IMR-90 (cell line): ENCODE measurements at regions not wholly inside any gene's neighbourhood (a gene's known extent, or its start where the extent isn't known, plus 50 kb on each side); places are given as distances from the start of the nearest gene placed in this dataset.

ENCODE experiments used
- ATAC-seq: fragments of 200-7000 bp; cut with Tn5 transposase; 2 replicates; pipeline ENCODE4 v1.9.1; 2020; ENCODE audit warnings: low read depth, mild to moderate bottlenecking, moderate library complexity
- BruUV-seq: library from RNA; stranded (reverse); fragments of 400-500 nt; replicated peaks from 2 replicates; lab custom pipeline; 2021; lab: Mats Ljungman, UMichigan
- CTCF ChIA-PET: fragments of 300-600 bp; formaldehyde crosslinking; extraction: SDS; loops from one replicate; lab custom pipeline; 2021; ENCODE audit warnings: antibody characterized with exemption; lab: Yijun Ruan, JAX
- POLR2A ChIA-PET: fragments of 300-600 bp; sonication (Branson Sonifier 250); formaldehyde crosslinking; loops from one replicate; lab custom pipeline; 2022; ENCODE audit warnings: antibody characterized with exemption; ENCODE audit not compliant: unreplicated experiment; lab: Charles Lee
- DNase-seq: peaks from one replicate; pipeline ENCODE4 v3.0.0; 2013
- H2AFZ ChIP-seq: replicated peaks from 2 replicates; pipeline ENCODE3; 2013; ENCODE audit warnings: low read length, mild to moderate bottlenecking; ENCODE audit not compliant: poor library complexity
- H2AK5ac ChIP-seq: 2 replicates; pipeline ENCODE4 v1.6.1; 2013; ENCODE audit warnings: low read depth, low read length, inconsistent platforms
- H2AK9ac ChIP-seq: replicated peaks from 2 replicates; pipeline ENCODE3; 2013; ENCODE audit warnings: mild to moderate bottlenecking, low read depth, low read length, moderate library complexity; ENCODE audit not compliant: poor library complexity
- H2BK120ac ChIP-seq: 2 replicates; pipeline ENCODE4 v1.6.1; 2013; ENCODE audit warnings: low read depth, low read length, inconsistent platforms
- H2BK15ac ChIP-seq: 3 replicates; pipeline ENCODE4 v1.6.1; 2013; ENCODE audit warnings: low read depth, low read length, inconsistent platforms
- H2BK20ac ChIP-seq: 2 replicates; pipeline ENCODE4 v1.6.1; 2013; ENCODE audit warnings: low read depth, mild to moderate bottlenecking, inconsistent platforms, low read length, moderate library complexity
- H2BK5ac ChIP-seq: 2 replicates; pipeline ENCODE4 v1.6.1; 2013; ENCODE audit warnings: mild to moderate bottlenecking, low read depth, low read length, inconsistent platforms; ENCODE audit not compliant: poor library complexity, severe bottlenecking
- H3K14ac ChIP-seq: replicated peaks from 2 replicates; pipeline ENCODE4 v1.6.1; 2013; ENCODE audit warnings: low read depth, low read length, inconsistent platforms
- H3K18ac ChIP-seq: 2 replicates; pipeline ENCODE4 v1.6.1; 2013; ENCODE audit warnings: low read depth, low read length, control low read depth
- H3K23ac ChIP-seq: 2 replicates; pipeline ENCODE4 v1.6.1; 2013; ENCODE audit warnings: low read depth, low read length, inconsistent platforms
- H3K27ac ChIP-seq: 2 replicates; pipeline ENCODE4 v1.5.1; 2013; ENCODE audit warnings: mild to moderate bottlenecking, control low read depth, low read length; ENCODE audit not compliant: insufficient read depth
- H3K27me3 ChIP-seq: 2 replicates; pipeline ENCODE4 v1.6.1; 2013; ENCODE audit warnings: low read length; ENCODE audit not compliant: control insufficient read depth, insufficient read depth
- H3K36me3 ChIP-seq: 2 replicates; pipeline ENCODE4 v1.6.1; 2013; ENCODE audit warnings: low read length, mixed read lengths; ENCODE audit not compliant: control insufficient read depth, insufficient read depth
- H3K4ac ChIP-seq: 2 replicates; pipeline ENCODE4 v1.6.1; 2013; ENCODE audit warnings: low read depth, low read length, inconsistent platforms
- H3K4me1 ChIP-seq: 2 replicates; pipeline ENCODE4 v1.6.1; 2013; ENCODE audit warnings: low read length, mixed read lengths; ENCODE audit not compliant: control insufficient read depth, insufficient read depth
- H3K4me2 ChIP-seq: 2 replicates; pipeline ENCODE4 v1.6.1; 2013; ENCODE audit warnings: low read depth, mild to moderate bottlenecking, control low read depth, low read length, moderate library complexity
- H3K4me3 ChIP-seq: 2 replicates; pipeline ENCODE4 v1.5.1; 2013; ENCODE audit warnings: low read depth, mild to moderate bottlenecking, control low read depth, low read length, moderate library complexity; ENCODE audit not compliant: insufficient read depth
- H3K56ac ChIP-seq: 2 replicates; pipeline ENCODE4 v1.6.1; 2013; ENCODE audit warnings: low read length, inconsistent platforms; ENCODE audit not compliant: insufficient read depth; ENCODE audit errors: extremely low read depth
- H3K79me1 ChIP-seq, 2 experiments: 2 replicates each; pipeline ENCODE4 v1.6.1; 2013; ENCODE audit warnings: low read length in 2 of 2, inconsistent platforms in 1 of 2, low read depth in 1 of 2
- H3K9ac ChIP-seq: 2 replicates; pipeline ENCODE4 v1.6.1; 2013; ENCODE audit warnings: low read depth, low read length, control low read depth
- H3K9me1 ChIP-seq: 2 replicates; pipeline ENCODE4 v1.6.1; 2013; ENCODE audit warnings: low read length, inconsistent platforms; ENCODE audit not compliant: insufficient read depth
- H3K9me3 ChIP-seq: 2 replicates; pipeline ENCODE4 v1.6.1; 2013; ENCODE audit warnings: low read length; ENCODE audit not compliant: control insufficient read depth, insufficient read depth
- H4K20me1 ChIP-seq: 2 replicates; pipeline ENCODE4 v1.6.1; 2013; ENCODE audit warnings: low read length, inconsistent platforms; ENCODE audit not compliant: insufficient read depth
- H4K5ac ChIP-seq: 2 replicates; pipeline ENCODE4 v1.6.1; 2013; ENCODE audit warnings: mild to moderate bottlenecking, low read depth, low read length, control low read depth
- H4K8ac ChIP-seq, 2 experiments: 2 replicates each; pipeline ENCODE4 v1.6.1; 2013; ENCODE audit warnings: low read depth in 2 of 2, low read length in 2 of 2, control low read depth in 1 of 2, inconsistent platforms in 1 of 2
- H4K91ac ChIP-seq: 2 replicates; pipeline ENCODE4 v1.6.1; 2013; ENCODE audit warnings: low read depth, low read length, inconsistent platforms; ENCODE audit not compliant: insufficient read depth
- CEBPB ChIP-seq: IDR thresholded peaks from 2 replicates; pipeline ENCODE4 v1.6.1; 2012; ENCODE audit warnings: low read depth, low read length, improper control_type of control experiment
- CTCF ChIP-seq: conservative IDR thresholded peaks from 2 replicates; pipeline ENCODE4 v1.5.1; 2012; ENCODE audit warnings: mild to moderate bottlenecking, low read depth, low read length, improper control_type of control experiment
- FOS ChIP-seq: fragments of 150-350 bp; IDR thresholded peaks from 2 replicates; pipeline ENCODE4 v1.6.1; 2016; ENCODE audit warnings: low read depth, low read length
- MAFK ChIP-seq: IDR thresholded peaks from 2 replicates; pipeline ENCODE4 v1.6.1; 2012; ENCODE audit warnings: low read depth, low read length, improper control_type of control experiment
- MAZ ChIP-seq: IDR thresholded peaks from 2 replicates; pipeline ENCODE4 v1.6.1; 2012; ENCODE audit warnings: low read depth, mild to moderate bottlenecking, low read length, improper control_type of control experiment, moderate library complexity, borderline replicate concordance
- MXI1 ChIP-seq: IDR thresholded peaks from 2 replicates; pipeline ENCODE4 v1.6.1; 2012; ENCODE audit warnings: low read depth, mild to moderate bottlenecking, low read length, moderate library complexity, borderline replicate concordance
- NFE2L2 ChIP-seq: fragments of 150-350 bp; IDR thresholded peaks from 2 replicates; pipeline ENCODE4 v1.6.1; 2016; ENCODE audit warnings: low read depth, mild to moderate bottlenecking, low read length
- RAD21 ChIP-seq: IDR thresholded peaks from 2 replicates; pipeline ENCODE4 v1.6.1; 2012; ENCODE audit warnings: low read length, improper control_type of control experiment
- RFX5 ChIP-seq: IDR thresholded peaks from 2 replicates; pipeline ENCODE4 v1.8.0; 2012; ENCODE audit warnings: low read depth, mild to moderate bottlenecking, low read length, moderate library complexity
- SMC3 ChIP-seq: fragments of 150-350 bp; IDR thresholded peaks from 2 replicates; pipeline ENCODE4 v1.6.1; 2016; ENCODE audit warnings: low read depth, mild to moderate bottlenecking, antibody characterized with exemption, low read length, moderate library complexity
- WGBS, 2 experiments: methylation state at CpG; one replicate each; pipeline versions ENCODE4 v1.1.5 to v1.1.7; 2013; ENCODE audit warnings: missing lambda C conversion rate in 2 of 2; ENCODE audit not compliant: insufficient read length in 1 of 2; ENCODE audit errors: extremely low coverage in 2 of 2; 5-methylcytosine and 5-hydroxymethylcytosine counted together
- dilution Hi-C: fragments of 300-500 bp; cut with HindIII; formaldehyde crosslinking; loops from one replicate; pipeline ENCODE4 v1.14.3; 2018; ENCODE audit warnings: low sequenced_read_pairs; ENCODE audit not compliant: unreplicated experiment
- in situ Hi-C: fragments of 300-500 bp; cut with MboI; formaldehyde crosslinking; loops from 3 replicates; pipeline ENCODE4 v1.14.3; 2019; ENCODE audit warnings: low sequenced_read_pairs, inconsistent platforms, mixed read lengths
- intact Hi-C: fragments of 100-400 bp; cut with micrococcal nuclease; formaldehyde crosslinking; loops from 2 replicates; pipeline ENCODE4 v1.10.0; 2022

GRCh38 chr6:114713690-114714089 lies 370.9 kb upstream of the HS3ST5 start:
- Histone ChIP-seq H3K27me3 (no peaks in the 10 kb centered on the region), H3K4ac (no peak overlapping the region), H3K4me2 (no peak overlapping the region), H4K8ac (no peak overlapping the region), H2BK15ac (no peak overlapping the region), H3K9ac (no peak overlapping the region), H3K9me3 (peaks cover 6% of the 10 kb centered on the region), H3K14ac (no peak overlapping the region), H3K9me1 (no peaks in the 10 kb centered on the region), H3K23ac (no peak overlapping the region), H3K36me3 (no peaks in the 10 kb centered on the region), H3K79me1 (no peaks in the 10 kb centered on the region), H2AK5ac (no peak overlapping the region), H2BK20ac (no peak overlapping the region), H3K18ac (no peak overlapping the region), H2BK120ac (no peak overlapping the region), H2AFZ (no peak overlapping the region), H4K91ac (no peak overlapping the region), H3K4me3 (no peak overlapping the region), H3K4me1 (no peaks in the 10 kb centered on the region), H4K20me1 (no peaks in the 10 kb centered on the region), H4K5ac (no peak overlapping the region), H3K27ac (no peak overlapping the region), H2BK5ac (no peak overlapping the region), H3K56ac (no peak overlapping the region), H2AK9ac (no peak overlapping the region)
- no TSS peak for BruUV-seq
- CTCF ChIA-PET: no interaction called here
- ATAC-seq (no peak), DNase-seq (no peak)
- in situ Hi-C loops (no loop called here), dilution Hi-C loops (no loop called here), intact Hi-C loops (no loop called here)
- WGBS, 2 experiments: no CpG with 5 or more reads among the region's 2 CpGs
- POLR2A ChIA-PET: no interaction called here
- TF ChIP-seq MAFK: no peak
- no peak for TF ChIP-seq FOS
- no peak for TF ChIP-seq MAZ
- TF ChIP-seq RFX5: no peak
- TF ChIP-seq MXI1: no peak
- TF ChIP-seq RAD21: no peak
- no peak for TF ChIP-seq SMC3
- no peak for TF ChIP-seq NFE2L2
- TF ChIP-seq CTCF: no peak
- TF ChIP-seq CEBPB: no peak
